Activated CD4-positive, alpha-beta T cell treated with anti-CD3 and anti-CD28 coated beads, Interleukin-2, amount 10 ng/mL, durations not matched to agents 24 days and 14 days (primary cell): ENCODE measurements at regions not wholly inside any gene's neighbourhood (a gene's known extent, or its start where the extent isn't known, plus 50 kb on each side); places are given as distances from the start of the nearest gene placed in this dataset.

Experiments used
- DNase-seq: peaks from one replicate; pipeline ENCODE4 v3.0.0; 2022
- H3K27ac Mint-ChIP-seq: one replicate; pipeline ENCODE4 v1.8.0; 2022; ENCODE audit warnings: mild to moderate bottlenecking, mixed read lengths
- H3K27me3 Mint-ChIP-seq: one replicate; pipeline ENCODE4 v1.8.0; 2022; ENCODE audit warnings: mixed read lengths
- H3K36me3 Mint-ChIP-seq: one replicate; pipeline ENCODE4 v1.8.0; 2022; ENCODE audit warnings: low read depth, mild to moderate bottlenecking, mixed read lengths
- H3K4me1 Mint-ChIP-seq: one replicate; pipeline ENCODE4 v1.8.0; 2021; ENCODE audit warnings: mixed read lengths
- H3K4me3 Mint-ChIP-seq: one replicate; pipeline ENCODE4 v1.8.0; 2022; ENCODE audit warnings: mild to moderate bottlenecking, moderate library complexity, mixed read lengths
- H3K9me3 Mint-ChIP-seq: one replicate; pipeline ENCODE4 v1.8.0; 2021; ENCODE audit warnings: mixed read lengths
- intact Hi-C: fragments of 100-400 bp; cut with micrococcal nuclease; formaldehyde crosslinking; loops from one replicate; pipeline ENCODE4 v1.15.1; 2023

- Mint-ChIP-seq H3K4me1 (no peaks in the 10 kb centered on the region), H3K36me3 (no peaks in the 10 kb centered on the region), H3K4me3 (no peak overlapping the region), H3K9me3 (no peaks in the 10 kb centered on the region), H3K27ac (no peak overlapping the region), H3K27me3 (no peaks in the 10 kb centered on the region)
- intact Hi-C loops, result no loop called here
- DNase-seq, result no peak
Measured at GRCh38 chr1:218658269-218658668, 313.1 kb downstream of the TGFB2 start.

DNA sequence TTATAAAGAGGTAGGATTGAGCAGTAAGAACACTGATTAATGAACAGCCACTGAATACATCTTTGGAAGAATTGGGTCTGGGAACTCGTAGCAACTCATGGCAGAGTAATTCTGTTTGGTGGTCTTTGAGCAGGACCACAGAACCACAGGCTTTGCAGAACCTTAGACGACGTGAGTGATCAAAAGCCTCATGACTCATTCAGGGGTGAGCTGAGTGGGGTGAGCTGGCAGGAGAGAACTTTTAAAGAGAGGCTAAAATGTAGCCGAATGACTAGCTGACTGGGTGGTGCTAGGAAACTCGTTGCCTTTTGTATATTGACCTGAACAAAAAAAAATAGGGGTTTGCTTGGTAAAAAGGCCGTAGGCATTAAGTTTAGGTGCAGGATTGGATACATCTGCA is 313.8 kb downstream of the TGFB2 start:
- Mint-ChIP-seq H3K36me3 (no peaks in the 10 kb centered on the region), H3K27ac (no peak overlapping the region), H3K4me3 (no peak overlapping the region), H3K4me1 (no peaks in the 10 kb centered on the region), H3K9me3 (no peaks in the 10 kb centered on the region), H3K27me3 (no peaks in the 10 kb centered on the region)
- DNase-seq, result no peak
- intact Hi-C loops, result no loop called here

DNA sequence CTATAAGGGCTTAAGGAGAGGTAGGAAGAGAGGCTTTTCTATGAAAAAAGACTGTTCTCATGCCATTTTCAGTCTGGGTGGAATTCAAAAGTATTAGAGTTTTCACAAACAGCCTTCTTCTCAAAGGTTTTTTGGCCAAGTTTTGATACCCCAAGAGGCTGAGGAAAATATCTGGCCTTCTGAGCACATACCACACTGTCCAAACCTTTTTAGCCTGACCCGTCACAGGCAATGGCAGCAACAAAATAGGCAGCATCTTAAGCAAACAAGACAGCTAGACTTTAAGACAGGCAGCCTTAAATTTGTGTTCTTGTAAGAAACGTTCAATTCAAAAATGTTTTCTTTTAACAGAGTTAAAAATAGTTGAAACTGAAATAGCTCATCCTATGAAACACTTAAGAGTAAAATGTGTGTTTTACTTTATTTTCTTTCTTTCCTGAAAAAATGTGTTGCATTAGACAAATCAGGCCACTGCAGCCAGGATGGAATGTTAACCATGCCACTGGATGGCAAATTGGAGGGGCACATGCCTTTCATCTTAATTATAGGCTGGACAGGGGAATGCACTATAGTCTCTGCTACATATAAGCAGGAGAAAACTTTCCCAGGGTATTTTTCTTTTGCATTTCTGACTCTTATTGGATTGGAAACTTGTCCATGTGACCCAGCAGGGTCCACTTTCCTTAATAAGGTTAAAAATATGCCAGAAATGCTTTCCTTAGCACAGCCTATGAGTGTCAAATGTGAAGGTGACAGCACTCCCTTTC is 315.0 kb downstream of the TGFB2 start:
- no peak overlapping the region for H3K4me3 Mint-ChIP-seq
- no peak for DNase-seq
- H3K9me3 Mint-ChIP-seq, result no peaks in the 10 kb centered on the region
- no peaks in the 10 kb centered on the region for H3K36me3 Mint-ChIP-seq
- H3K27me3 Mint-ChIP-seq, result no peaks in the 10 kb centered on the region
- H3K4me1 Mint-ChIP-seq, result no peaks in the 10 kb centered on the region
- intact Hi-C loops, result no loop called here
- H3K27ac Mint-ChIP-seq, result no peak overlapping the region

DNA sequence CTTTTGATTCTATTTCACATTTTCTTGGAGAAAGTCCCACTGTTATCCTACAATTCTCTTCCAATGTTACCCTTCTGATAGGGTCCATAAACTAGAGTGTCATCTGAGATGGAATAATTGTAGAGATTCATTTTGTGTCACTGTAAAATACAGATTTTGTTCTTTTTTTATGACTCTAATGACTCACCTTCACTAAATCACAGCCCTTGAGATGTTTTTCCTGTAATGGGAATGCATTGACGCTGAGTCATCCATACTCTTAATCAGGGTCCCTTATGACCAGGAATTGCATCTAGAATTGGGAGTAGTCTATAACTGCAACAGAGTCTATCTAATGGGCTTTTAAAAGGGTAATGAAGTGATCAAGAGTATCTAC is 315.5 kb downstream of the TGFB2 start:
- DNase-seq, result no peak
- intact Hi-C loops, result no loop called here
- no peaks in the 10 kb centered on the region for H3K36me3 Mint-ChIP-seq

DNA sequence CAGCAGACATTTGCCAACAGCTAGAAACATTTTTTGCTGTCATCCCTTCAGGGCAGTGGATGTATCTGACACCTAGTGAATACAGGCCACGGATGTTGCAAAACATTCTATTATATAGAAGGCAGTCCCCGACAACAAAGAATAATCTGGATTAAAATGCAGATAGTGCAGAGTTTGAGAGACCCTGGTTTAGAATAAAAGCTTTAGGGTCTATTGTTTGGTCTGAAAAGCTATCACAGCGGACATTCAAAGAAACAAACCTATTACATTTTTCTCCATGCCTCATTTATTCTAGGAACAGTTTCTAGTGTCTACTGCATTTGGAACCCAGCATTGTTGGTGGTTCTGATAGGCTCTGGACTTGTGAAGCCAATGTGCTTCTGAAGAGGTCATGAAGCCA is 316.3 kb downstream of the TGFB2 start:
- intact Hi-C loops, result no loop called here
- H3K27me3 Mint-ChIP-seq, result no peaks in the 10 kb centered on the region
- H3K4me3 Mint-ChIP-seq, result no peak overlapping the region
- no peak overlapping the region for H3K27ac Mint-ChIP-seq
- no peaks in the 10 kb centered on the region for H3K9me3 Mint-ChIP-seq
- no peaks in the 10 kb centered on the region for H3K4me1 Mint-ChIP-seq
- H3K36me3 Mint-ChIP-seq, result no peaks in the 10 kb centered on the region
- no peak for DNase-seq

More for the DNA sequence above, 315.5 kb downstream of the TGFB2 start:
- H3K4me1 Mint-ChIP-seq, result no peaks in the 10 kb centered on the region
- no peaks in the 10 kb centered on the region for H3K9me3 Mint-ChIP-seq
- no peak overlapping the region for H3K27ac Mint-ChIP-seq
- H3K4me3 Mint-ChIP-seq, result no peak overlapping the region
- no peaks in the 10 kb centered on the region for H3K27me3 Mint-ChIP-seq

DNA sequence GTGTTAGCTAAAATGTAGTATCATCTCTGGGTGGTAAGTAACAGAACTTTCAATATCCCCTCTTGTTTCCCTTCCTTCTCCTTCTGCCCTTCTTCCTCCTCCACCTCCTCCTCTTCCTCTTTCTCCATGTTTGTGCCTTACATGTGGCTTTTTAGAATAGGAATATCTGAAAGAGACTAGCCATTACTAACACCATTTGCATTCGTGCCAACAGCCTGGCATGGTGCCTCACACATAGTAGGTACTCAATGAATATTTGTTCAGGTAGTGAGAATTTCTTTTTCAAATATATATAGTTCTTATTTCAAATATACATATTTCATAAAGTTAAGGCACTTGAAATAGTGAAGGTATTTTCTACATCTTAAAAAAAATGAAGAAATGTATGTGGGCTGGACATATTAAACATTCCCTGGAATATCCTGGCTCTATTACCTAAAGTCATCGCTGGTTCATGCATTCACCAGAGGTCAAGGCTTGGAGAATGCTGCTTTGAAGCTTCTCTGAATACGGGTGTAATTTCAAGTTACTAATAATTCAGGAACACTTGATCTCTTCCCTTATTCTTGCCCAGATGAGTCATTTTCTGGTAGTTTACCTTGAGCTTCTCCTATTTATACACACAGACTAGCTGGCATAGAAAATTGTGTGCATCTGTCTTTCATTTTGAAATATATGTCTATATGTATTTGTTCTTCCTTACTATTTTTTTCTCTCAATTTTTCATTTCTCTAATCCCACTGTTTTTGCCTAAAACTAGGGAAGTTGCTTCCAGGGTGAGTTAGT is 319.4 kb downstream of the TGFB2 start:
- H3K9me3 Mint-ChIP-seq, result no peaks in the 10 kb centered on the region
- H3K36me3 Mint-ChIP-seq, result no peaks in the 10 kb centered on the region
- H3K4me3 Mint-ChIP-seq, result no peak overlapping the region
- no peak for DNase-seq
- intact Hi-C loops, result no loop called here
- no peak overlapping the region for H3K27ac Mint-ChIP-seq
- H3K27me3 Mint-ChIP-seq, result no peaks in the 10 kb centered on the region
- no peaks in the 10 kb centered on the region for H3K4me1 Mint-ChIP-seq

- Mint-ChIP-seq H3K36me3 (no peaks in the 10 kb centered on the region), H3K9me3 (peaks cover 2% of the 10 kb centered on the region), H3K4me3 (no peak overlapping the region), H3K4me1 (no peaks in the 10 kb centered on the region), H3K27me3 (no peaks in the 10 kb centered on the region), H3K27ac (no peak overlapping the region)
- intact Hi-C loops, result no loop called here
- DNase-seq, result no peak
Measured at GRCh38 chr1:218665221-218665620, 320.1 kb downstream of the TGFB2 start.

DNA sequence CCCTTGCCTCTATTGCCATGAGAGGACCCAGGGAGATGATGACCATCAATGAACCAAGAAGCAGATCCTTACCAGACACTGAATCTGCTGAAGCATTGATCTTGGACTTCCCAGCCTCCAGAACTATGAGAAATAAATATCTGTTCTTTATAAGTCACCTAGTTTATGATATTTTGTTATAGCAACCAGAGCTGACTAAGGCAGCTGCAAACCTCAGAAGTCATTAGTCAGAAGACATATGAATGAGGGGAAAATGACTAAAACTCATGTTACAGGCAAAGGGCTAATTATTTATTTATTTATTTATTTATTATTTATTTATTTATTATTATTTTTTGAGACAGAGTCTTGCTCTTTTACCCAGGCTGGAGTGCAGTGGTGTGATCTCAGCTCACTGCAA is 321.1 kb downstream of the TGFB2 start:
- no peaks in the 10 kb centered on the region for H3K4me1 Mint-ChIP-seq
- H3K9me3 Mint-ChIP-seq, result peaks cover 8% of the 10 kb centered on the region
- H3K27me3 Mint-ChIP-seq, result no peaks in the 10 kb centered on the region
- no peak overlapping the region for H3K27ac Mint-ChIP-seq
- no peak overlapping the region for H3K4me3 Mint-ChIP-seq
- no peaks in the 10 kb centered on the region for H3K36me3 Mint-ChIP-seq
- no peak for DNase-seq
- intact Hi-C loops, result no loop called here

DNA sequence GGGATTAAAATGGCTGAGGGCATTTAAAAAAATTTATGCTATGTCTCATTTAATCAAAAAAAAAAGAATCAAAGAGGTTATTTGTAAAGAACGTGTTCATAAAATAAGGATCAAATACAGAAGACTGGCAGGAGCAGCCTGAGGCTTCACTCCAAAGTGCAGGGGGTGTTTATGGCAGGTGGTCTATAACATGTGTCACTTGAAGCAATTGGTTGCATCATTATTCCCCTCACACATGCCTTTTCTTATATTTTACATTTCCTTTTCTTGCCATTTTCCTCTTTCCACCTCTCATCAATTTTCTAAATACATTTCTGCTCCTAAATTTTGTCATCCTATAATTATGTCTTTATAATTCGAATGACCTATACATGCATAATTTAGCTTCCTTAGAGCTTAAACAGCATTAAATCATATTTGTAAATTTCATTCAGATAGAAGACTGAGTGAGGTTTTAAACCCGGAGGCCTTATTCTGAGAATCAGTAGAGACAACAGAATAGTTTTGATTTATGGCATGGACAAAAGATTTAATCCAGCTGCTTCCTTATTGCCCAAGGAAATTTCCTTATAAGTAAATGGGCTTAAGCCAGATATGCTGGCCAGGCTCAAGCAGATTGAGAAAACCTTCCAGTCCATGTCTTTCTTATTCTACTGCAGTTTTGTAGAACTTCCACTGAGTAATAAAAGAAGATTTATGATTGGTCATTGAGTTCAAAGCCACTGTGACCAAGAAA is 322.8 kb downstream of the TGFB2 start:
- Mint-ChIP-seq H3K4me3 (no peak overlapping the region), H3K27ac (no peak overlapping the region), H3K36me3 (no peaks in the 10 kb centered on the region), H3K27me3 (no peaks in the 10 kb centered on the region), H3K9me3 (peaks cover 8% of the 10 kb centered on the region), H3K4me1 (no peaks in the 10 kb centered on the region)
- intact Hi-C loops, result no loop called here
- DNase-seq, result no peak

DNA sequence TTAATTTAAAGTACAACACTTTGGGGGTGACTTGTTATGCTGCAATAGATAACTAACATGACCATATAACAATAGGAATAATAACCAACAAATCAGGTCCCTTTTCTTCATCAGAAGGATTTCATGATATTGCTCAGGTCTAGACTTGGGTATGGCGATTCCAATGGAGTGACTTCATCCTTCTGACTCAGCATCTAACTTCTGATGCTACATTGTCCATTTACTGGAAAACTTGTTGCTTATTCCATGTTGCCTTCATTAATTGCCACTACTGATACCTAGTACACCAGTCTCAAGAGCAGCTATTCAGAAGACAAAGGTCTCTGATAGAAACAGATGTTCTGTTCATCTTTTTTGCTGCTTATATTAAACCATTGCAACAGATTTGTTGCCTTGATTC is 324.3 kb downstream of the TGFB2 start:
- Mint-ChIP-seq H3K4me3 (no peak overlapping the region), H3K27ac (no peak overlapping the region), H3K9me3 (peaks cover 8% of the 10 kb centered on the region), H3K4me1 (no peaks in the 10 kb centered on the region), H3K27me3 (no peaks in the 10 kb centered on the region), H3K36me3 (no peaks in the 10 kb centered on the region)
- intact Hi-C loops, result no loop called here
- DNase-seq, result no peak

DNA sequence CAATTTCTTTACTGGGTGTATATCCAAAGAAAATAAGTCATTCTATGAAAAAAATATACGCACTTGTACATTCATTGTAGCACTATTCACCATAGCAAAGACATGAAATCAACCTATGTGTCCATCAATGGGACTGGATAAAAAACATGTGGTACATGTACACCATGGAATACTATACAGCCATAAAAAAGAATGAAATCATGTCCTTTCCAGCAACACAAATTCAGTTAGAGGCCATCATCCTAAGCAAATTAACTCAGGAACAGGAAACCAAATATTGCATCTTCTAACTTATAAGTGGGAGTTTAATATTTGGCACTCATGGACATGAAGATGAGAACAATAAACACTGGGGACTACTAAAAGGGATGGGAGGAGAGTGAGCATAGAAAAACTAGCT is 325.7 kb downstream of the TGFB2 start:
- no peak for DNase-seq
- Mint-ChIP-seq H3K27ac (no peak overlapping the region), H3K9me3 (peaks cover 8% of the 10 kb centered on the region), H3K4me1 (no peaks in the 10 kb centered on the region), H3K27me3 (no peaks in the 10 kb centered on the region), H3K4me3 (no peak overlapping the region), H3K36me3 (no peaks in the 10 kb centered on the region)
- intact Hi-C loops, result no loop called here

- DNase-seq, result no peak
- intact Hi-C loops, result no loop called here
- Mint-ChIP-seq H3K9me3 (peaks cover 8% of the 10 kb centered on the region), H3K27ac (no peak overlapping the region), H3K4me1 (no peaks in the 10 kb centered on the region), H3K36me3 (no peaks in the 10 kb centered on the region), H3K4me3 (no peak overlapping the region), H3K27me3 (no peaks in the 10 kb centered on the region)
Measured at GRCh38 chr1:218671573-218671972, 326.4 kb downstream of the TGFB2 start.

DNA sequence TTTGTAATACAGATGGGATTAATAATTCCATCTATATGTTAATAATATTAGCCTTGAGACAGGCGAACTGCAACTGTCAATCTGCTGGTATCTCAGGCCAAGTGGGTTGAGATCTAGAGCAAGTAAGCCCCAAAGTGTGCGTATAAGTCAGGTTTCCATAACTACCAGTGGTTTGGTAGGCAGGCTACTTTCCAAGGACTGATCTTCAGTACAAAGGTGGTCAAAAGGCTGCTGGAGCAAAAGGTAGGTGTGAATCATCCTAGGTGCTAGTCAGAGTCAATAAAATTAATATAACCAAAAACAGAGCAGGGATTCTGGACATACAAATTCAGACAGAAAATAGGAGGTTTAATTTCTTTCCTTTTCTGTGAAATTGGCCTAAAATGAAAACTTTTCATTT is 328.0 kb downstream of the TGFB2 start:
- Mint-ChIP-seq H3K4me3 (no peak overlapping the region), H3K36me3 (no peaks in the 10 kb centered on the region), H3K9me3 (peaks cover 8% of the 10 kb centered on the region), H3K4me1 (no peaks in the 10 kb centered on the region), H3K27ac (no peak overlapping the region), H3K27me3 (no peaks in the 10 kb centered on the region)
- intact Hi-C loops, result no loop called here
- DNase-seq, result no peak

GRCh38 chr1:218674280-218674773 is 329.2 kb downstream of the TGFB2 start:
- H3K27ac Mint-ChIP-seq, result no peak overlapping the region
- no peak for DNase-seq
- no peaks in the 10 kb centered on the region for H3K27me3 Mint-ChIP-seq
- no peak overlapping the region for H3K4me3 Mint-ChIP-seq
- intact Hi-C loops, result no loop called here
- H3K4me1 Mint-ChIP-seq, result no peaks in the 10 kb centered on the region
- H3K9me3 Mint-ChIP-seq, result peaks cover 8% of the 10 kb centered on the region
- no peaks in the 10 kb centered on the region for H3K36me3 Mint-ChIP-seq
